ENCODE measurements at regions not wholly inside any gene's neighbourhood (a gene's known extent, or its start where the extent isn't known, plus 50 kb on each side); places are given as distances from the start of the nearest gene placed in this dataset.

DNA sequence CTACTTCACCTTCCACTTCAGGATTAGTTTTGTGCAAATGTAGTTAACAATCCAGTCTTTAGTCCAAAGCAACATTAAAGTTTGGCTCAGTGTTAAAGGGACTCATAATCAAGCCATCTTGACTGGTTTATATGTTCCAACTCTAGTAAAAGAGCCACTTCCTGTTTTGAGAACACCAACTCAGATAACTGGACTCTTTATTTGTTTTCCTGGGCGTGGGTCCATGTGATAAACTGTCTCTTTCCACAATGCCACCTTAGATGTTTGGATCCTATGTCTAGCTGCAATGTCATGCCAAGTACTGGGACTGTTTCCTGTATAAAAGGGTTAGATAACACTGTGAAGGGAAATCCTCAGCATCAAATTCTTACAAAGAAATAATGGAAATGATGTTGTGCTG is 545.0 kb downstream of the PYDC2 start:
- Mint-ChIP-seq H3K27ac (ENCODE audit: unreplicated experiment) (no peak overlapping the region), H3K9me3 (ENCODE audit: unreplicated experiment) (no peaks in the 10 kb centered on the region), H3K36me3 (ENCODE audit: low read depth, unreplicated experiment) (no peaks in the 10 kb centered on the region), H3K4me1 (ENCODE audit: low read depth, unreplicated experiment) (no peaks in the 10 kb centered on the region), H3K4me3 (ENCODE audit: unreplicated experiment) (no peak overlapping the region), H3K27me3 (ENCODE audit: low read depth, unreplicated experiment) (no peaks in the 10 kb centered on the region)
- Histone ChIP-seq H3K27me3 (ENCODE audit: insufficient read depth, low read length) (no peaks in the 10 kb centered on the region), H4K20me1 (ENCODE audit: insufficient read depth, low read length) (no peaks in the 10 kb centered on the region), H3K9ac (ENCODE audit: low read length) (no peak overlapping the region), H3K4me2 (ENCODE audit: low read length) (no peak overlapping the region), H3K4me1 (ENCODE audit: insufficient read depth, low read length) (no peaks in the 10 kb centered on the region), H3K4me3 (ENCODE audit: insufficient read depth, low read depth, low read length) (no peak overlapping the region), H3K9me3 (ENCODE audit: insufficient read depth, low read depth, low read length) (no peaks in the 10 kb centered on the region), H2AFZ (ENCODE audit: low read depth, low read length) (no peak overlapping the region), H3K36me3 (ENCODE audit: insufficient read depth, low read length) (no peaks in the 10 kb centered on the region), H3K79me2 (ENCODE audit: insufficient read depth, low read length) (no peaks in the 10 kb centered on the region), H3K27ac (ENCODE audit: low read depth, low read length) (no peak overlapping the region)
- FAIRE-seq, result no peak
- no peak for TF ChIP-seq EZH2 (IDR thresholded peaks at IDR 0.05; ENCODE audit: insufficient read depth, low read length)
- TF ChIP-seq, protein P1, sequence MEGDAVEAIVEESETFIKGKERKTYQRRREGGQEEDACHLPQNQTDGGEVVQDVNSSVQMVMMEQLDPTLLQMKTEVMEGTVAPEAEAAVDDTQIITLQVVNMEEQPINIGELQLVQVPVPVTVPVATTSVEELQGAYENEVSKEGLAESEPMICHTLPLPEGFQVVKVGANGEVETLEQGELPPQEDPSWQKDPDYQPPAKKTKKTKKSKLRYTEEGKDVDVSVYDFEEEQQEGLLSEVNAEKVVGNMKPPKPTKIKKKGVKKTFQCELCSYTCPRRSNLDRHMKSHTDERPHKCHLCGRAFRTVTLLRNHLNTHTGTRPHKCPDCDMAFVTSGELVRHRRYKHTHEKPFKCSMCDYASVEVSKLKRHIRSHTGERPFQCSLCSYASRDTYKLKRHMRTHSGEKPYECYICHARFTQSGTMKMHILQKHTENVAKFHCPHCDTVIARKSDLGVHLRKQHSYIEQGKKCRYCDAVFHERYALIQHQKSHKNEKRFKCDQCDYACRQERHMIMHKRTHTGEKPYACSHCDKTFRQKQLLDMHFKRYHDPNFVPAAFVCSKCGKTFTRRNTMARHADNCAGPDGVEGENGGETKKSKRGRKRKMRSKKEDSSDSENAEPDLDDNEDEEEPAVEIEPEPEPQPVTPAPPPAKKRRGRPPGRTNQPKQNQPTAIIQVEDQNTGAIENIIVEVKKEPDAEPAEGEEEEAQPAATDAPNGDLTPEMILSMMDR (IDR thresholded peaks at IDR 0.05; ENCODE audit: insufficient read depth, low read depth, low read length), result no peak
- no peak for DNase-seq (ENCODE audit: low read depth)

DNA sequence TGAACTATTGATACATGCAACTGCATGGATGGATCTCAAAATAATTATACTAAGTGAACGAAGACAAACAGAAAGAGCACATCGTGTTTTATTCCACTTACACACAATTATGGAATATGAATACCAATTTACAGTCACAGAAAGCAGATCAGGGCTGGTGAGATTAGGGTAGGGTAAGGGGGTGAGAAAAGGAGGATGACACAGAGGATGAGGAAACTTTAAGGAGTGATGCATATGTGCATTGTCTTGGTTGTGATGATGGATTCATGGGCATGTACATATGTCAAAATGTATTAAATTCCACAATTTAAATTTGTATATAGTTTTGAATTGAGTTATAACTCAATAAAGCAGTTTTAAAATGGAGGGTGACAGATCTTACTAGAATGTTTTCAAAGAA is 548.9 kb downstream of the PYDC2 start:
- H3K9me3 Mint-ChIP-seq (ENCODE audit: unreplicated experiment), result no peaks in the 10 kb centered on the region
- no peak for DNase-seq (ENCODE audit: low read depth)
- no peaks in the 10 kb centered on the region for H4K20me1 ChIP-seq (ENCODE audit: insufficient read depth, low read length)
- no peak for TF ChIP-seq EZH2 (IDR thresholded peaks at IDR 0.05; ENCODE audit: insufficient read depth, low read length)
- TF ChIP-seq, protein P1 (IDR thresholded peaks at IDR 0.05; ENCODE audit: insufficient read depth, low read depth, low read length), result no peak
- H3K4me3 ChIP-seq (ENCODE audit: insufficient read depth, low read depth, low read length), result no peak overlapping the region
- no peaks in the 10 kb centered on the region for H3K9me3 ChIP-seq (ENCODE audit: insufficient read depth, low read depth, low read length)
- no peak overlapping the region for H2AFZ ChIP-seq (ENCODE audit: low read depth, low read length)
- H3K27ac ChIP-seq (ENCODE audit: low read depth, low read length), result no peak overlapping the region
- H3K4me1 ChIP-seq (ENCODE audit: insufficient read depth, low read length), result no peaks in the 10 kb centered on the region
- no peak overlapping the region for H3K9ac ChIP-seq (ENCODE audit: low read length)
- H3K36me3 Mint-ChIP-seq (ENCODE audit: low read depth, unreplicated experiment), result no peaks in the 10 kb centered on the region
- H3K4me3 Mint-ChIP-seq (ENCODE audit: unreplicated experiment), result no peak overlapping the region
- no peaks in the 10 kb centered on the region for H3K4me1 Mint-ChIP-seq (ENCODE audit: low read depth, unreplicated experiment)
- no peak overlapping the region for H3K27ac Mint-ChIP-seq (ENCODE audit: unreplicated experiment)
- no peak for FAIRE-seq
- H3K79me2 ChIP-seq (ENCODE audit: insufficient read depth, low read length), result no peaks in the 10 kb centered on the region
- H3K27me3 Mint-ChIP-seq (ENCODE audit: low read depth, unreplicated experiment), result no peaks in the 10 kb centered on the region
- no peak overlapping the region for H3K4me2 ChIP-seq (ENCODE audit: low read length)
- H3K36me3 ChIP-seq (ENCODE audit: insufficient read depth, low read length), result no peaks in the 10 kb centered on the region
- no peaks in the 10 kb centered on the region for H3K27me3 ChIP-seq (ENCODE audit: insufficient read depth, low read length)

DNA sequence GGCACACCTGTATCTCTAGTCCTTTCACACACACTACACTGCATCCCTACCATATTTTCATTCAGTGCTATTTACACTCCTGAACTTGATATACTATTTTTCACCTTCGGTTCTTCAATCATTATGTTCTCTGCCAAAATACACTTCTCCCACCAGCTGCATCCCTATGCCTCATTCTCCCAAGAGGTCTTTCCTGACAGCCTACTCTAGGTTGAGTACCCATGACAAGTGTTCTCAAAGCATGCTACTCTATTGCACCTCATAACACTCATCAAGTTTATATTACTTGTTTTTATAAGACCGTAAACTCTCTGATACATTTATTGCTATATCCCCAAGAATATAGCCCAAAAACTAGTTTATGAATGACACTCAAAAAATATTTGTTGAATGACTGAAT is 549.5 kb downstream of the PYDC2 start:
- Mint-ChIP-seq H3K9me3 (ENCODE audit: unreplicated experiment) (no peaks in the 10 kb centered on the region), H3K4me1 (ENCODE audit: low read depth, unreplicated experiment) (no peaks in the 10 kb centered on the region), H3K27me3 (ENCODE audit: low read depth, unreplicated experiment) (no peaks in the 10 kb centered on the region), H3K27ac (ENCODE audit: unreplicated experiment) (no peak overlapping the region), H3K4me3 (ENCODE audit: unreplicated experiment) (no peak overlapping the region), H3K36me3 (ENCODE audit: low read depth, unreplicated experiment) (no peaks in the 10 kb centered on the region)
- H3K4me2 ChIP-seq (ENCODE audit: low read length), result no peak overlapping the region
- no peak for FAIRE-seq
- no peaks in the 10 kb centered on the region for H3K36me3 ChIP-seq (ENCODE audit: insufficient read depth, low read length)
- no peaks in the 10 kb centered on the region for H3K27me3 ChIP-seq (ENCODE audit: insufficient read depth, low read length)
- H3K4me3 ChIP-seq (ENCODE audit: insufficient read depth, low read depth, low read length), result no peak overlapping the region
- no peaks in the 10 kb centered on the region for H3K4me1 ChIP-seq (ENCODE audit: insufficient read depth, low read length)
- no peaks in the 10 kb centered on the region for H3K9me3 ChIP-seq (ENCODE audit: insufficient read depth, low read depth, low read length)
- H3K9ac ChIP-seq (ENCODE audit: low read length), result no peak overlapping the region
- H2AFZ ChIP-seq (ENCODE audit: low read depth, low read length), result no peak overlapping the region
- H3K79me2 ChIP-seq (ENCODE audit: insufficient read depth, low read length), result no peaks in the 10 kb centered on the region
- TF ChIP-seq, protein P1 (IDR thresholded peaks at IDR 0.05; ENCODE audit: insufficient read depth, low read depth, low read length), result no peak
- TF ChIP-seq EZH2 (IDR thresholded peaks at IDR 0.05; ENCODE audit: insufficient read depth, low read length), result no peak
- no peak overlapping the region for H3K27ac ChIP-seq (ENCODE audit: low read depth, low read length)
- H4K20me1 ChIP-seq (ENCODE audit: insufficient read depth, low read length), result no peaks in the 10 kb centered on the region
- DNase-seq (ENCODE audit: low read depth), result no peak
